B cell (primary cell): ENCODE measurements at regions not wholly inside any gene's neighbourhood (a gene's known extent, or its start where the extent isn't known, plus 50 kb on each side); places are given as distances from the start of the nearest gene placed in this dataset.
"Not testable (repeated sequence)": the region's sequence is repeated elsewhere in the genome, so short reads cannot be mapped to it uniquely, and the experiment has no call there.

ENCODE experiments used
- ATAC-seq: fragments of 200-7000 bp; cut with Tn5 transposase; one replicate; pipeline ENCODE4 v1.10.0; 2021; ENCODE audit warnings: low read depth, mild to moderate bottlenecking, moderate number of reproducible peaks, moderate library complexity
- CTCF ChIA-PET: fragments of 350-600 bp; sonication (Branson Sonifier 250); formaldehyde crosslinking; loops from one replicate; lab custom pipeline; 2021; ENCODE audit warnings: antibody characterized with exemption, inconsistent platforms; lab: Charles Lee
- POLR2A ChIA-PET: fragments of 350-600 bp; sonication (Branson Sonifier 250); formaldehyde crosslinking; loops from one replicate; lab custom pipeline; 2021; ENCODE audit warnings: antibody characterized with exemption; lab: Charles Lee
- DNase-seq: peaks from one replicate; pipeline ENCODE4 v3.0.0; 2013
- H2AFZ ChIP-seq: 2 replicates; pipeline ENCODE4 v1.6.1; 2012; ENCODE audit warnings: mild to moderate bottlenecking, low read depth, low read length; ENCODE audit not compliant: insufficient read depth, poor library complexity, severe bottlenecking
- H3K27ac ChIP-seq, 2 donors: 1 replicate in 1 of 2; 2 replicates in 1 of 2; pipeline ENCODE4 v1.5.1; 2012 to 2013; ENCODE audit warnings: low read length in 2 of 2, mild to moderate bottlenecking in 2 of 2, moderate library complexity in 1 of 2
- H3K27me3 ChIP-seq, 4 experiments: fragments of 200-600 bp in 1 of 4; sonication (generic) in 1 of 4; replicated peaks in 1 of 4; 1 replicate in 2 of 4; 2 replicates in 2 of 4; pipeline versions ENCODE4 v1.6.1 to v1.7.0; 2013 to 2016; ENCODE audit warnings: low read length in 3 of 4, mild to moderate bottlenecking in 2 of 4, mixed read lengths in 1 of 4, moderate library complexity in 1 of 4; ENCODE audit not compliant: insufficient read depth in 4 of 4, control insufficient read depth in 3 of 4; ENCODE audit errors: control extremely low read depth in 1 of 4
- H3K36me3 ChIP-seq, 2 experiments: replicated peaks in 1 of 2; 1 replicate in 1 of 2; 2 replicates in 1 of 2; pipeline versions ENCODE4 v1.6.1 to v1.7.1; 2013; ENCODE audit warnings: low read length in 1 of 2; ENCODE audit not compliant: insufficient read depth in 2 of 2, control insufficient read depth in 1 of 2; ENCODE audit errors: control extremely low read depth in 1 of 2, extremely low read depth in 1 of 2
- H3K4me1 ChIP-seq, 2 donors: fragments of 200-600 bp in 1 of 2; sonication (generic) in 1 of 2; 1 replicate in 1 of 2; 2 replicates in 1 of 2; pipeline versions ENCODE4 v1.5.1 to v1.6.1; 2013 to 2017; ENCODE audit warnings: low read length in 2 of 2; ENCODE audit not compliant: control insufficient read depth in 2 of 2, insufficient read depth in 2 of 2
- H3K4me2 ChIP-seq: replicated peaks from 2 replicates; pipeline ENCODE3; 2012; ENCODE audit warnings: mild to moderate bottlenecking, low read depth, low read length; ENCODE audit not compliant: poor library complexity, severe bottlenecking
- H3K4me3 ChIP-seq, 5 experiments: fragments of 200-600 bp in 1 of 5; sonication (generic) in 1 of 5; 1 replicate in 3 of 5; 2 replicates in 2 of 5; pipeline versions ENCODE4 v1.5.1 to v1.7.0; 2011 to 2016; ENCODE audit warnings: low read length in 4 of 5, mild to moderate bottlenecking in 4 of 5, low read depth in 2 of 5, control low read depth in 1 of 5, moderate library complexity in 1 of 5; ENCODE audit not compliant: insufficient read depth in 1 of 5; ENCODE audit errors: control extremely low read depth in 1 of 5, extremely low read depth in 1 of 5
- H3K79me2 ChIP-seq: fragments of 200-600 bp; sonication (generic); one replicate; pipeline ENCODE4 v1.6.0; 2016; ENCODE audit warnings: low read length; ENCODE audit not compliant: control insufficient read depth, insufficient read depth
- H3K9ac ChIP-seq: fragments of 200-600 bp; sonication (generic); 2 replicates; pipeline ENCODE4 v1.6.1; 2017; ENCODE audit warnings: mild to moderate bottlenecking, low read length, moderate library complexity
- H3K9me3 ChIP-seq, 3 donors: one replicate each; pipeline versions ENCODE4 v1.6.1 to v1.7.1; 2013; ENCODE audit warnings: low read length in 2 of 3; ENCODE audit not compliant: control insufficient read depth in 2 of 3, insufficient read depth in 1 of 3; ENCODE audit errors: control extremely low read depth in 1 of 3
- H4K20me1 ChIP-seq: 2 replicates; pipeline ENCODE4 v1.6.0; 2012; ENCODE audit warnings: mild to moderate bottlenecking, low read length; ENCODE audit not compliant: insufficient read depth, control insufficient read depth, poor library complexity, severe bottlenecking
- H3K27ac Mint-ChIP-seq: one replicate; pipeline ENCODE4 v1.8.0; 2021; ENCODE audit warnings: mixed read lengths
- H3K27me3 Mint-ChIP-seq: one replicate; pipeline ENCODE4 v1.8.0; 2021; ENCODE audit warnings: mixed read lengths
- H3K4me1 Mint-ChIP-seq: one replicate; pipeline ENCODE4 v1.8.0; 2021; ENCODE audit warnings: mixed read lengths
- H3K4me3 Mint-ChIP-seq: one replicate; pipeline ENCODE4 v1.8.0; 2021; ENCODE audit warnings: mixed read lengths
- H3K9me3 Mint-ChIP-seq: one replicate; pipeline ENCODE4 v1.8.0; 2022; ENCODE audit warnings: mixed read lengths; ENCODE audit not compliant: insufficient read depth
- EZH2 ChIP-seq: IDR thresholded peaks from 2 replicates; pipeline ENCODE4 v1.6.1; 2012; ENCODE audit warnings: borderline replicate concordance, low read depth, mild to moderate bottlenecking, moderate library complexity, low read length; ENCODE audit not compliant: insufficient read depth, poor library complexity, severe bottlenecking
- WGBS: methylation state at CpG from one replicate; pipeline ENCODE4 v1.1.5; 2013; ENCODE audit warnings: missing lambda C conversion rate; ENCODE audit not compliant: insufficient coverage; 5-methylcytosine and 5-hydroxymethylcytosine counted together
- intact Hi-C: fragments of 100-400 bp; cut with micrococcal nuclease; formaldehyde crosslinking; loops from one replicate; pipeline ENCODE4 v1.10.0; 2022
- TF ChIP-seq, protein P1 (sequence below): fragments of 200-600 bp; IDR thresholded peaks from one replicate; pipeline ENCODE4 v1.8.0; 2022; ENCODE audit warnings: antibody characterized with exemption, mild to moderate bottlenecking

DNA sequence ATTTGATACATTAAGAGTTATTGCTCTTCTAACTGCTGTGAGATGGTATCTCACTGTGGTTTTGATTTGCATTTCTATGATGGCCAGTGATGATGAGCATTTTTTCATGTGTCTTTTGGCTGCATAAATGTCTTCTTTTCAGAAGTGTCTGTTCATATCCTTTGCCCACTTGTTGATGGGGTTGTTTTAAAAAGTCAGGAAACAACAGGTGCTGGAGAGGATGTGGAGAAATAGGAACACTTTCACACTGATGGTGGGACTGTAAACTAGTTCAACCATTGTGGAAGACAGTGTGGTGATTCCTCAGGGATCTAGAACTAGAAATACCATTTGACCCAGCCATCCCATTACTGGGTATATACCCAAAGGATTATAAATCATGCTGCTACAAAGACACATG lies 63.4 kb upstream of the PDSS1 start:
- CTCF ChIA-PET = not testable (repeated sequence)

DNA sequence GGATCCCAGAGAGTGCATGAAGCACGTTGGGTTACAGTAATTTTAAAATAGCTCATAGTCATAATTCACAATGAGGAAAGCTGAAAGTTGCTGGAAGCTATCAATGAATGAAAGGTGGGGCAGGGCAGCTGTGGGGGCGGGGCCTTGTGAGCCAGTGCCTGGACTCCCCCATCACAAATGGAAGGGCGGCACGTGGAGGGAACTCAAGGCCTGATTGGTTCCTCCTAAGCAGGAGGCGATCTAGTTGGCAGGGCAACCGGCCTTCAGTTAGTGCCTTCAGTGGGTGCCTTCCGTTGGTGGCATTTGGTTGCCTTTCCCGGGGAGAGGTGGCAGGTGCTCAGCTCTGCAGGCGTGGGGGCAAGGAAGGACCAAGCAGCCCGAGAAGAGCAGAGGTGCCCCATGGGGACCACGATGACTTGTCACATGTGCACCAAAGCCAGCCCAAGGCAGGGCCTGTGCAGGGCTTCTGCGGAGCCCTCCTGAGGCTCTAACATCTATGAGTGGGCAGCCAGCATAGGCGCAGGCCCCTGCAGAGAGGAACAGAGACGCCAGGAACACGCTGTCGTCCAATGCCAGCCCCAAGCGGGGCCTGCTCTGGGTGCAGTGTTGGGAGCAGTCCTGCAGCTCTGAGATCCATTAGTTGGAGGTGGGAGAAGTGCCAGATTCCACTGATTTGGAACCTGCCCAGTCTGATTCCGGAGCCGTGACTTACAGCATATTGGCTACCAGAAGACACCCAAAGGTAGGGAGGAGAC lies 59.8 kb upstream of the PDSS1 start:
- ChIA-PET CTCF (no interaction called here), POLR2A (no interaction called here)
- TF ChIP-seq, protein P1, sequence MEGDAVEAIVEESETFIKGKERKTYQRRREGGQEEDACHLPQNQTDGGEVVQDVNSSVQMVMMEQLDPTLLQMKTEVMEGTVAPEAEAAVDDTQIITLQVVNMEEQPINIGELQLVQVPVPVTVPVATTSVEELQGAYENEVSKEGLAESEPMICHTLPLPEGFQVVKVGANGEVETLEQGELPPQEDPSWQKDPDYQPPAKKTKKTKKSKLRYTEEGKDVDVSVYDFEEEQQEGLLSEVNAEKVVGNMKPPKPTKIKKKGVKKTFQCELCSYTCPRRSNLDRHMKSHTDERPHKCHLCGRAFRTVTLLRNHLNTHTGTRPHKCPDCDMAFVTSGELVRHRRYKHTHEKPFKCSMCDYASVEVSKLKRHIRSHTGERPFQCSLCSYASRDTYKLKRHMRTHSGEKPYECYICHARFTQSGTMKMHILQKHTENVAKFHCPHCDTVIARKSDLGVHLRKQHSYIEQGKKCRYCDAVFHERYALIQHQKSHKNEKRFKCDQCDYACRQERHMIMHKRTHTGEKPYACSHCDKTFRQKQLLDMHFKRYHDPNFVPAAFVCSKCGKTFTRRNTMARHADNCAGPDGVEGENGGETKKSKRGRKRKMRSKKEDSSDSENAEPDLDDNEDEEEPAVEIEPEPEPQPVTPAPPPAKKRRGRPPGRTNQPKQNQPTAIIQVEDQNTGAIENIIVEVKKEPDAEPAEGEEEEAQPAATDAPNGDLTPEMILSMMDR = no peak
- no peak for TF ChIP-seq EZH2

More for the DNA sequence above, 63.4 kb upstream of the PDSS1 start:
- ATAC-seq, H3K4me1 ChIP-seq, POLR2A ChIA-PET, H2AFZ ChIP-seq, H3K9me3 ChIP-seq, H3K27me3 ChIP-seq, H3K27me3 Mint-ChIP-seq, intact Hi-C loops, H3K27ac ChIP-seq, H3K4me3 Mint-ChIP-seq, H3K79me2 ChIP-seq, H3K9me3 Mint-ChIP-seq, H3K9ac ChIP-seq, DNase-seq, H3K36me3 ChIP-seq, H3K4me3 ChIP-seq, H3K27ac Mint-ChIP-seq, H4K20me1 ChIP-seq, H3K4me2 ChIP-seq, H3K4me1 Mint-ChIP-seq: not testable (repeated sequence)

More for the DNA sequence above, 59.8 kb upstream of the PDSS1 start:
- H3K4me3 ChIP-seq = no peak overlapping the region
- H3K4me1 Mint-ChIP-seq = no peaks in the 10 kb centered on the region
- H4K20me1 ChIP-seq = no peaks in the 10 kb centered on the region
- no peak overlapping the region for H2AFZ ChIP-seq
- H3K9ac ChIP-seq = no peak overlapping the region
- no peak overlapping the region for H3K27ac ChIP-seq
- no peak overlapping the region for H3K4me2 ChIP-seq
- intact Hi-C loops = no loop called here
- H3K27ac Mint-ChIP-seq = no peak overlapping the region
- peaks cover 5% of the 10 kb centered on the region for H3K27me3 Mint-ChIP-seq
- DNase-seq (no peak), ATAC-seq (no peak)
- no peak overlapping the region for H3K4me3 Mint-ChIP-seq
- no peaks in the 10 kb centered on the region for H3K79me2 ChIP-seq
- no peaks in the 10 kb centered on the region for H3K9me3 Mint-ChIP-seq
- peaks cover 0 to 10% (median 0%) of the 10 kb centered on the region in 3 donors for H3K9me3 ChIP-seq
- no peaks in the 10 kb centered on the region for H3K36me3 ChIP-seq
- no peaks in the 10 kb centered on the region for H3K27me3 ChIP-seq
- whole genome bisulfite sequencing = 92% methylated on average over 18 of the region's 19 CpGs
- H3K4me1 ChIP-seq = no peaks in the 10 kb centered on the region
